ENCODE measurements at regions not wholly inside any gene's neighbourhood (a gene's known extent, or its start where the extent isn't known, plus 50 kb on each side); places are given as distances from the start of the nearest gene placed in this dataset.

DNA sequence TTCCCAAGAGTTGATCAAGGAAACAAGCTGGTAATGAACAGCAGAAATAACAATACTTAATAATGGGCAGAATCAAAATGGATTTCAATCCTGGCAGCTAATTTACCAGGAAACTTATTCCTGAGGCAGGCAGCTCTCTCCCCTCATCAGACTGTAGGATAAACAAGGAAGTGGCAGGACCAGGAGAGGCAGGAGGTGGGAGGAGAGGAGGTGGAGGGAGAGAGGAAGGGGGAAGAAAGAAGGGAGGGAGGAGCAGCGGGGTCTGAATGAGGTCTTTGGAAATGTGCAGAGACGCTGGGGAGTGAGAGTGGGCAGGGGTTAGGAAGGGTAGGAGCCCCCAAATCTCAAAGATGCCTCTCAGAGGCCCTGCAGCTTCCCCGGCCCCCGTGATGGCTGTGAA lies 231.5 kb downstream of the BCOR start:
- TF ChIP-seq, protein P1, sequence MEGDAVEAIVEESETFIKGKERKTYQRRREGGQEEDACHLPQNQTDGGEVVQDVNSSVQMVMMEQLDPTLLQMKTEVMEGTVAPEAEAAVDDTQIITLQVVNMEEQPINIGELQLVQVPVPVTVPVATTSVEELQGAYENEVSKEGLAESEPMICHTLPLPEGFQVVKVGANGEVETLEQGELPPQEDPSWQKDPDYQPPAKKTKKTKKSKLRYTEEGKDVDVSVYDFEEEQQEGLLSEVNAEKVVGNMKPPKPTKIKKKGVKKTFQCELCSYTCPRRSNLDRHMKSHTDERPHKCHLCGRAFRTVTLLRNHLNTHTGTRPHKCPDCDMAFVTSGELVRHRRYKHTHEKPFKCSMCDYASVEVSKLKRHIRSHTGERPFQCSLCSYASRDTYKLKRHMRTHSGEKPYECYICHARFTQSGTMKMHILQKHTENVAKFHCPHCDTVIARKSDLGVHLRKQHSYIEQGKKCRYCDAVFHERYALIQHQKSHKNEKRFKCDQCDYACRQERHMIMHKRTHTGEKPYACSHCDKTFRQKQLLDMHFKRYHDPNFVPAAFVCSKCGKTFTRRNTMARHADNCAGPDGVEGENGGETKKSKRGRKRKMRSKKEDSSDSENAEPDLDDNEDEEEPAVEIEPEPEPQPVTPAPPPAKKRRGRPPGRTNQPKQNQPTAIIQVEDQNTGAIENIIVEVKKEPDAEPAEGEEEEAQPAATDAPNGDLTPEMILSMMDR (IDR thresholded peaks at IDR 0.05), result no peak
- no peaks in the 10 kb centered on the region for H3K27me3 Mint-ChIP-seq
- peaks cover 36% of the 10 kb centered on the region for H3K4me1 Mint-ChIP-seq (ENCODE audit: low read depth)
- no peak for DNase-seq
- CTCF ChIA-PET, result no interaction called here
- intact Hi-C loops (cut with micrococcal nuclease), result no loop called here
- H3K4me3 Mint-ChIP-seq, result no peak overlapping the region
- POLR2A ChIA-PET, result no interaction called here
- no peaks in the 10 kb centered on the region for H3K9me3 Mint-ChIP-seq
- H3K36me3 Mint-ChIP-seq (ENCODE audit: low read depth), result no peaks in the 10 kb centered on the region
- no peak for ATAC-seq
- no peak overlapping the region for H3K27ac Mint-ChIP-seq

DNA sequence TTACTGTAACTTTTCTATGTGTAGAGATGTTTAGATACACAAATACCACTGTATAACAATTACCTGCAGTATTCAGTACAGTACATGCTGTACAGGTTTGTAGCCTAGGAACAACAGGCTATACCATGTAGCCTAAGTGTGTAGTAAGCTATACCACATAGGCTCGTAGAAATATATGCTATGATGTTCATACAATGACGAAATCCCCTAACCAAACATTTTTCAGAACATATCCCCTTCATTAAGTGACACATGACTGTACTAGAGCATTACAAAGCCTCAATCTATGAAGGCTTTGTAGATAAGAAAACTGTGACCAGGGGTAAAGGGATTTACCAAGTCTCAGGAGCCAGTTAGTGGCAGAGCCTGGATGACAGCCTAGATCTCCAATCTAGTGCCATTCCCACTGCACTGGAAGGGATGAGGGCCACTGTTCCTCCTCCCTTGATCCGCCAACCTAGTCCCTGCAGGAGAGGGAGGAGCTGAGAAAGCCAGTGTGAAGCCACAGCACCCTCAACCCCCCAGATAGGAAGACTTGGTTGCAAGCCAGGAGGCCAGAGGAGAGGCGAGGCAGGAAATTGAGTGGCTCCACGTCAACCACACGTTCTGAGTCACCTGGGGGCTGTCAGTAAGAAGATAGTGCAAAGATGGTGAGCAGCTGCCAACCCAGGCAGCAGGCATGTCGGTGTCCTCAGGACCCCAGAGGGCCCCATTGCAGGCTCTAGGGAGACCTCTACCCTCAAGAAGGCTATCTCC lies 227.7 kb downstream of the BCOR start:
- ATAC-seq (peak; percentile 63), DNase-seq (peak; percentile 86)
- no peaks in the 10 kb centered on the region for H3K27me3 Mint-ChIP-seq
- H3K4me3 Mint-ChIP-seq, result peak overlapping the region; percentile 31
- ChIA-PET POLR2A (interaction anchor here (1.0 to 1.3 kb wide), 4 partner anchors 10 to 15 kb away, joined by 3 to 6 read pairs (median 4); no protein-coding TSS in a partner anchor), CTCF (interaction anchor here (1.0 kb wide), 2 partner anchors 16 to 298 kb away, joined by 3 to 4 read pairs; no protein-coding TSS in a partner anchor)
- peaks cover 47% of the 10 kb centered on the region for H3K4me1 Mint-ChIP-seq (ENCODE audit: low read depth)
- TF ChIP-seq, protein P1 (IDR thresholded peaks at IDR 0.05), result no peak
- no peaks in the 10 kb centered on the region for H3K36me3 Mint-ChIP-seq (ENCODE audit: low read depth)
- peak overlapping the region; percentile 90 for H3K27ac Mint-ChIP-seq
- intact Hi-C loops (cut with micrococcal nuclease), result loop anchor here (5.0 kb wide), 1 partner anchor 98 kb away; no protein-coding TSS in a partner anchor
- H3K9me3 Mint-ChIP-seq, result peaks cover 3% of the 10 kb centered on the region

DNA sequence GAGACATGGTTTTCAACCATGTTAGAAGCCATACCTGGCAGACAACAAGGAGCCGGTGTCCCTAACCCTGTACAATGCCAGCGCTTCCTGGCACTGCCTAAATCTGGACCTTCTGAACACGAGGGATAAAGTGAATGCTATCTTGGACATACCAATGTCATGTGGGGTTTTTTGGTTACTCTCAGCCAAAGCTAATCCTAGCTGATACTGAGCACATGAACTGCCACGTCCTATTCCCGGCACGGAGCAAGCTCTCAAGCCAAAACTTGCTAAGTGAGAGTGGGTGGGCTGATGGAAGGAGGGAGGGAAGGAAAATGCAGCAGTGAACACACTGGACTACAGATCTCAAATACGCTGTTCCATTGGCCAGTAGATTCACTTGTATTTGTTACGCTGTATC lies 226.1 kb downstream of the BCOR start:
- Mint-ChIP-seq H3K9me3 (peaks cover 3% of the 10 kb centered on the region), H3K27me3 (no peaks in the 10 kb centered on the region), H3K4me1 (ENCODE audit: low read depth) (peaks cover 49% of the 10 kb centered on the region), H3K4me3 (no peak overlapping the region), H3K36me3 (ENCODE audit: low read depth) (no peaks in the 10 kb centered on the region), H3K27ac (no peak overlapping the region)
- ATAC-seq (no peak), DNase-seq (no peak)
- TF ChIP-seq, protein P1 (IDR thresholded peaks at IDR 0.05), result no peak
- intact Hi-C loops (cut with micrococcal nuclease), result loop anchor here (5.0 kb wide), 1 partner anchor 99 kb away; no protein-coding TSS in a partner anchor
- POLR2A ChIA-PET, result no interaction called here
- CTCF ChIA-PET, result no interaction called here

DNA sequence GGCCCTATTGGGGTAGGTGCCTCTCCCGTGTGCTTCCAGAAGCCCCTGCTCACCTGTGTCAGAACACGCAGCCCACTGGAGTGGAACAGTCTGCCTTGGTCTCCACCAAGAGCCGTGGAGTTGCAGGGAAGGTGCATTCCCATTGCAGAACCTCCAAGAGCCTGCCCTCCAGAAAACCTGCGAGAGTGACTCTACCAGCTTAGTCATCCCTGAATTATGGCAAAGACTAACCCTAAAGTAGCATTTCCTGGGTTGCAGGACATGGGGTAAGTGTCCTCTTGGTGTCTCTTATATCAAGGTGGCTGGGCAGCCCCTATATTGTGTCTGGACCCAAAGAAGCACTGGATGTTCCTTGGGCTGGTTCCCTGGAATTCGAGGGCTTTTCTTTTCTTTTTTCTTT lies 224.6 kb downstream of the BCOR start:
- Mint-ChIP-seq H3K27me3 (no peaks in the 10 kb centered on the region), H3K4me3 (no peak overlapping the region), H3K9me3 (peaks cover 3% of the 10 kb centered on the region), H3K36me3 (ENCODE audit: low read depth) (no peaks in the 10 kb centered on the region), H3K4me1 (ENCODE audit: low read depth) (peaks cover 53% of the 10 kb centered on the region), H3K27ac (no peak overlapping the region)
- ChIA-PET POLR2A (interaction anchor here (0.7 to 2.0 kb wide), 6 partner anchors 11 to 300 kb away, joined by 3 to 8 read pairs (median 6); no protein-coding TSS in a partner anchor), CTCF (no interaction called here)
- TF ChIP-seq, protein P1 (IDR thresholded peaks at IDR 0.05), result no peak
- intact Hi-C loops (cut with micrococcal nuclease), result loop anchor here (5.0 kb wide), 1 partner anchor 101 kb away; no protein-coding TSS in a partner anchor
- no peak for DNase-seq
- ATAC-seq, result no peak
